CD4-positive, alpha-beta T cell treated with Interleukin-4 for 1 hour (primary cell): ENCODE measurements at regions not wholly inside any gene's neighbourhood (a gene's known extent, or its start where the extent isn't known, plus 50 kb on each side); places are given as distances from the start of the nearest gene placed in this dataset.
"Not testable (repeated sequence)": the region's sequence is repeated elsewhere in the genome, so short reads cannot be mapped to it uniquely, and the experiment has no call there.

Experiments
- DNase-seq, 2 donors: peaks; one replicate each; pipeline ENCODE4 v3.0.0-alpha.2; 2020 to 2022

DNA sequence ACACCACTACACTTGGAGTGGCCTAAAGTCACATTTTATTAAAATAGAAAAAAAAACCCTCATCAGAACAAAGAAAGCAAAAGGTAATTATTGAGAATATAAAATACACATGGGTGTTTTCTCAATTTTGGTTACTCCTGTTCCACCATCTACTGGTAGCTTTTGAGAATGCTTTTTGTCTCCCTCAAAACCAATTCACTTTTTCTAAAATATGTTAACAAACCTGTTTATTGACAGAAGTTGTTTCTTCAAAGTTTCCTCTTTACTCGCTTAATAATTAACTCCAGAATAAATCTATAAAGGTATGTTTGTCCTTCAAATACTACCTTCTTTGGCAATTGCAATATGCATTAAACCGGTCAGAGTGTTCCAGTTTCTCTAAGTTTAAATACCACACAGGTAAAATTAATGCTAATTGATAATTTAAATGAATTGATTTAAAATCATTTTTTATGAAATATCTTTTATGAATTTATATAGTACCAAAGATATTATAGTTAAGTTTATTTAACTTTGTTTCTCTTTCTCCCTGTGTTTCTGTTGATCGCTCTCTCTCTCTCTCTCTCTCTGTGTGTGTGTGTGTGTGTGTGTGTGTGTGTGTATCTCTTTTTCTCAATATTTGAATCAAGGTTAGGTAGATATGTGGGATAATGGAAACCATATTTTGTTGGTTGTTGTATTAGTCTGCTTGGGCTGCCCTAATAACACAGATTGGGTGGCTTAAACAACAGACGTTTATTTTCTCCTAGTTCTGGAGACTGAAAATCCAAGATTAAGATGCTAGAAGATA is 487.4 kb downstream of the PRDM9 start:
- no peak for DNase-seq

GRCh38 chr5:23996525-23996924 is 489.1 kb downstream of the PRDM9 start:
- DNase-seq = no peak

GRCh38 chr5:24005384-24005783 is 498.0 kb downstream of the PRDM9 start:
- DNase-seq = no peak

DNA sequence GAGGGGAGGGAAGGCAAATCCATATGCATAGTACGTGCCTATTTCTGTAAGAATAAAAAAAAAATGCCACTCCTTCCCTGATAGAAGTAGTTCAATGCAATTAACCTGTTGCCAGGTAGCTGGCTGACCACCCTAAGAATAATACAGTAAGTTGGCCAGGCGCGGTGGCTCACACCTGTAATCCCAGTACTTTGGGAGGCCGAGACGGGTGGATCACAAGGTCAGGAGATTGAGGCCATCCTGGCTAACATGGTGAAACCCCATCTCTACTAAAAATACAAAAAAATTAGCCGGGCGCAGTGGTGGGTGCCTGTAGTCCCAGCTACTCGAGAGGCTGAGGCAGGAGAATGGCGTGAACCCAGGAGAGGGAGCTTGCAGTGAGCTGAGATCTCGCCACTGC is 510.3 kb downstream of the PRDM9 start:
- DNase-seq = not testable (repeated sequence)

- DNase-seq = no peak
Observed at GRCh38 chr5:24026288-24026687, 518.9 kb downstream of the PRDM9 start.

- no peak for DNase-seq
Observed at GRCh38 chr5:24042688-24043087, 535.3 kb downstream of the PRDM9 start.

- no peak for DNase-seq
Observed at GRCh38 chr5:24045046-24045445, 537.6 kb downstream of the PRDM9 start.

GRCh38 chr5:24053737-24054136 is 546.3 kb downstream of the PRDM9 start:
- DNase-seq = no peak

DNA sequence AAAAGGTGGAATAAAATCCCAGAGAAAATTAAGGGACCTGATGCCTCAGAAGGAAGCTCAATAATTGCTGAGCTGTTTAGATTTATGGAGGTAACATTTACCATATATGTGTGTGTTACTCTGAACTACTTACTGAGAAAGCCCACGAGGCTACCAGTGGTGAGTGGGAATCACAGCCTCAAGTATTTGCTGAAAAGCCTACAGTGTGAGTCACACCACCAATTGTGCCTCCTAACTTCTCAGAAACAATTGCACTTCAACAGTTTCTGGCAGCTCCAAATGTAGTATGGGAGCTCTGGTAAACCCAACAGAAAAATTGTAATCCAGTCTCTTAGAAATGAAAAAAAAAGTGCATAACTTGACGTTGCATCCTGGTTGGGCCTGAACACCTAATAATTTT is 551.6 kb downstream of the PRDM9 start:
- DNase-seq = no peak

GRCh38 chr5:24059716-24060115 is 552.3 kb downstream of the PRDM9 start:
- no peak for DNase-seq

DNA sequence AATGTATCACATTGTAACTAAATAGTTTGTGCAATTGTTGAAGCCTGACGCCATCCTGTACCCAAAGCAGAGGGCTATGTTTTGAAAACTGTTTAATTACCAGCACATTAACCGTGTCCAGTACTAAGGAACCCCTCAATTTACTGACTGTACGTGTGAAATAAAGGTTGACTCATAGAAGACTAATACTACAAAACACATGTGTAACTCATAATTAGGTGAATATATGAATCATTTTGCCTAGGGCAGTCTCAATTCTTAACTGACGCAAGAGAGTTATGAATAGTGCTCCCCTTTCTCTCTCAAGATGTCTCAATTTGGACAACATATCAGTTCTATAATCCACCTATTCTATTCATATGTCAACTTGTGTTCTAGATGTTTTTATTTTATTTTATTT is 558.4 kb downstream of the PRDM9 start:
- DNase-seq = no peak

DNA sequence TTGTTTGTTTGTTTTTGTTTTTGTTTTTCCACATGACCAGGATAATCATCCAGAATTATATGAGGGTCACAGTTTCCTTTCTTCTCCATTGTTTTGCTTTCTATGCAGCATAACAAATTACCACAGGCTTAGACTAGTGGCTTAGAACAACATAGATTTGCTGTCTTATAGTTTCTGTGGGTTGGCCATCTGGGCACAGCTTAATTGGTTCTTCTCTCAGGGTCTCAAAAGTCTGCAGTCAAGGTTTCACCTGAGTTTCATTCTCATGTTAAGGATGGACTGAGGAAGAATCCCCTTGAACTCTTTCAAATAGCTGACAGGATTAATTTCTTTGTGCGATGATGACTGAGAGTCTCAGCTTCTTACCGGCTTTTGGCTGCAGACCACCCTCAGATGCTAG is 559.8 kb downstream of the PRDM9 start:
- DNase-seq = no peak

DNA sequence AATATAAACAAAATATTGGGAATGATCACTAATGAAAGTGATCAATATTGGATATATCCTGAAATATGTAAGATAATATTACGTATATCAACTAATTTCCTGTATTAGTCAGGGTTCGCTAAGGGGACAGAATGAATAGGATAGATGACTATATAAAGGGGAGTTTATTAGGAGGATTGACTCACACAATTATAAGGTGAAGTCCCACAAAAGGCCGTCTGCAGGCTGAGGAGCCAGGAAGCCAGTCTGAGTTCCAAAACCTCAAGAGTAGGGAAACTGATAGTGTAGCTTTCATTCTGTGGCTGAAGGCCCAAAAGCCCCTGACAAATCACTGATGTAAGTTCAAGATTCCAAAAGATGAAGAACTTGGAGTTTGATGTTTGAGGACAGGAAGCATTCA is 561.1 kb downstream of the PRDM9 start:
- no peak for DNase-seq

GRCh38 chr5:24073107-24073506 is 565.7 kb downstream of the PRDM9 start:
- DNase-seq = no peak

DNA sequence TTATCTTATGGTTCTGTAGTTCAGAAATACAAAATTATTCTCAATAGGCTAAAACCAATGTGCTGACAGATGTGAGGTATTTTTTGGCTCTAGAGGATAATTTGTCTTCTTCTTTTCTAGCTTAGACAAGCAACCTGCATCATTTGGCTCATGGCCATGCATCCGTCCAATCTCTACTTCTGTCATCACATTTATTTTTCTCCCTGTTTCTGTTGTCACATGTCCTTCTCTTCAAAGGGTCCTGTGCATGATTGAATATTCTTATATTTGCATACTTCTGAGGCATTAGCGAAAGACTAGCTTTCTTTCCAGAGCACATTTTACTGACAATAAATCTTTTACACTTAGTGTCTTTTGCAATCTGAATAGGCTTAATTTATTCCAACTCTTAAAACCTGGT is 564.7 kb downstream of the CDH10 start:
- DNase-seq = no peak

GRCh38 chr5:24094081-24094679 is 550.6 kb downstream of the CDH10 start:
- no peak for DNase-seq

- DNase-seq = no peak
Observed at GRCh38 chr5:24102010-24102409, 542.8 kb downstream of the CDH10 start.

- no peak for DNase-seq
Observed at GRCh38 chr5:24103451-24104023, 541.2 kb downstream of the CDH10 start.

- no peak for DNase-seq
Observed at GRCh38 chr5:24110004-24110615, 534.7 kb downstream of the CDH10 start.

- no peak for DNase-seq
Observed at GRCh38 chr5:24112420-24112819, 532.4 kb downstream of the CDH10 start.

DNA sequence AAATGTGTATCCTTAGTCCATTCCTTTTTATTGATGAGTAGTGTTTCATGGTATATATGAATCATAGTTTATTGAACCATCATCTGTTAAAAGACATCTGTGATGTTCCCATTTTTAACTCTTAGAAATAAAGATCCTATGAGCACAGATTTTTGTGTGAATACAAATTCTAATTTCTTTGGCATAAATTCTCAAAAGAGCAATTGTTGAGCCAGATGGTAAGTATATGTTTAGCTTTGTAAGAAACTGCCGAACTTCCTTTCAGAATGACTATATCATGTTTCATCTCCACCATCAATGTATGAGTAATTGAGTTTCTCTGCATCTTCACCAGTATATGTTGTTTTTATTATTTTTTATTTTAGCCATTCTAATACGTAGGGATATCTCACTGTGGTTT is 526.4 kb downstream of the CDH10 start:
- no peak for DNase-seq

- no peak for DNase-seq
Observed at GRCh38 chr5:24135536-24135935, 509.2 kb downstream of the CDH10 start.

GRCh38 chr5:24141046-24141445 is 503.7 kb downstream of the CDH10 start:
- no peak for DNase-seq

- DNase-seq = no peak
Observed at GRCh38 chr5:24142341-24142740, 502.4 kb downstream of the CDH10 start.
